Fibroblast of pulmonary artery (primary cell): ENCODE measurements at regions not wholly inside any gene's neighbourhood (a gene's known extent, or its start where the extent isn't known, plus 50 kb on each side); places are given as distances from the start of the nearest gene placed in this dataset.

Experiments
- DNase-seq: peaks from one replicate; pipeline ENCODE4 v3.0.0-alpha.2; 2010; ENCODE audit warnings: low read depth
- H3K4me3 ChIP-seq: replicated peaks from 2 replicates; pipeline ENCODE4 v1.5.1; 2011; ENCODE audit warnings: low read depth, mild to moderate bottlenecking, control low read depth, low read length, moderate library complexity
- TF ChIP-seq, protein P1 (sequence below): IDR thresholded peaks from 2 replicates; pipeline ENCODE4 v1.5.1; 2011; ENCODE audit warnings: mild to moderate bottlenecking, control low read depth, low read length, inconsistent platforms; ENCODE audit errors: missing control alignments

DNA sequence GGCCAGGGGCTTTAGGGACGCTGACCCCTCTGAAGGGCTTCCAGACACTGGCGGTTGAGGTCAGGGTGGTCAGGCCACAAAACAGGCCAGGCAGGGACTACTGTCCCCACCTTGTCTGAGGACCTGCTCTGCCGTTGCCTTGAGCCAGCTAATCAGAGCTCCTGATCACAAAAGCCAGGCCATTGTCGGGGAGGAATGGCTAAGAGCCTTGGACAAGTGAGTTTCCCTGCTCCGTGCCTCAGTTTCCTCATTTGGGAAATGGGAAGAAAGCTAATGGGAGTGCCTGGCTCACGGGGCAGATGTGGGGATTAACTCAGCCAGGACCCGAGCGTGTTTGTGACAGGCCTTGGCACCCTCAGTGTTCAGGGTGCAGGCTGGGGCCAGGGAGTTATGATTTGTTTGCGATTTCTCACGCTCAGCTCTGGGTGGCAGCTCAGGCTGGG, 246.5 kb upstream of the CIBAR2 start:
- no peak for DNase-seq
- H3K4me3 ChIP-seq, result no peak overlapping the region
- TF ChIP-seq, protein P1, sequence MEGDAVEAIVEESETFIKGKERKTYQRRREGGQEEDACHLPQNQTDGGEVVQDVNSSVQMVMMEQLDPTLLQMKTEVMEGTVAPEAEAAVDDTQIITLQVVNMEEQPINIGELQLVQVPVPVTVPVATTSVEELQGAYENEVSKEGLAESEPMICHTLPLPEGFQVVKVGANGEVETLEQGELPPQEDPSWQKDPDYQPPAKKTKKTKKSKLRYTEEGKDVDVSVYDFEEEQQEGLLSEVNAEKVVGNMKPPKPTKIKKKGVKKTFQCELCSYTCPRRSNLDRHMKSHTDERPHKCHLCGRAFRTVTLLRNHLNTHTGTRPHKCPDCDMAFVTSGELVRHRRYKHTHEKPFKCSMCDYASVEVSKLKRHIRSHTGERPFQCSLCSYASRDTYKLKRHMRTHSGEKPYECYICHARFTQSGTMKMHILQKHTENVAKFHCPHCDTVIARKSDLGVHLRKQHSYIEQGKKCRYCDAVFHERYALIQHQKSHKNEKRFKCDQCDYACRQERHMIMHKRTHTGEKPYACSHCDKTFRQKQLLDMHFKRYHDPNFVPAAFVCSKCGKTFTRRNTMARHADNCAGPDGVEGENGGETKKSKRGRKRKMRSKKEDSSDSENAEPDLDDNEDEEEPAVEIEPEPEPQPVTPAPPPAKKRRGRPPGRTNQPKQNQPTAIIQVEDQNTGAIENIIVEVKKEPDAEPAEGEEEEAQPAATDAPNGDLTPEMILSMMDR, result no peak

DNA sequence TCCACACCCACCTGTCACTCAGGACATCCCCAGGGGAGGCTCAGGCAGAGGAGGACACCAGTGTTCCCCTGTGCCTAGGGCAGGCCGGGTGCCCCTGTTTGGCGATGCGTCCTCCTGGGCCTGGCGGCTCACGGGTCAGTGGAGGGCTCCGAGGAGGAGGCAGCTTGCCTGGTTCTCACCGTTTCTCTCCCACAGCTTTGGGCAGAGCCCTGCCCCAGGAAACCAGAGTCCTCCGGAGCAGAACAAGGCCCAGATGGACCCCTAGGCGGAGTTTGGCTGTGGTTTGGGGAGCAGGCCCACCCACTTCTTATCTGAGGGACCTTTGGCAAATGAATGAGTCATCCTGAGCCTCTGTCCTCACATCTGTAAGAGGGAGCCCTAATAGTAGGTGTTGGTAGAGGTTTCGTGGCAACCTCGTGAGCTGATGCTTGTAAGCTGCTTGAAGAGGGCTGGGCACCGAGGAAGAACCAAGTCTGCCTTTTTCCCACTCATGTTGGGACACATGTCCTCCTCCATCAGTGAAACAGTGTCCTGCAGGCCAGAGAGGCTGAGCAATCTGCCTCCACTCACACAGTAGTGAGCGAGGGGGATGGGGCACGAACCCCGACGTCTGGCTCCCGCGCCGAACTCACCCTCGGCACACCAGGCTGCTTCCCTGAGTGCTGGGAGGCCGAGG, 247.0 kb upstream of the CIBAR2 start:
- no peak overlapping the region for H3K4me3 ChIP-seq
- TF ChIP-seq, protein P1, result no peak
- DNase-seq, result no peak

DNA sequence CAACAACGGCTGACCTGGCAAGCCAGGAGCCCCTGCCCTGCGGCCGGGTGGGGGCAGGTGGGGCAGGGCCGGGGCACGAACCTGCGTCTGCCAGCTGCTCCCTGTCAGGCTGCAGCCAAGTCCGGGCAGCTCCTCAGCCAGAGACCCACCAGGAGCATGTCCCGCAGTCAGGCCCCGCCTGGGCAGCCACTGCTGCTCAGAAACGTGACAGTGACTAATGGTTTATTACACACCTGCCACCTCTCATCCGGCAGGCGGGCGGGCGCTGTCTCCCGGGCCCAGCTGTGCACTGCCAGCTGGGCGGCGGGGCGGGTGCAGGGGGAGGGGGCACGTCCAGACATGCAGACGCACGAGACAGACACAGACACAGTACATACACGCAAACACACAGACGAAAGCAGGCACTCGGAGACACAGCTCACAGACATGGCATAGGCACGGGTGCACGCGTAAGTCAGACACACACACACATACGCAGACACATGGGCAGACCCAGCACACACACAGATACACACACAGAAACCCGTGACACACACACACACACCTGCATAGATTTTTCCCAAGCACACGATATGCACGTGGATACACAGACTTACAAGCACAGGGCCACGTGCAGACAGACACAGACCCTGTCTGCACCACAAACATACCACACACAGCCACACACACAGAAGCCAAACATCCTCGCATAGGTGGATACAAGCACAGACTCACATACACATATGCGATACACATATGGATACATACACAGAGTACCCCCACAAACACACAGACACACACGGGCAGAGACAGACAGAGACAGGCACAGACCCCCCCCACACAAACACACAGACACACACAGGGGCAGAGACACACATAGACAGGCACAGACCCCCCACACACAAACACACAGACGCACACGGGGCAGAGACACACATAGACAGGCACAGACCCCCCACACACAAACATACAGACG, 248.3 kb upstream of the CIBAR2 start:
- H3K4me3 ChIP-seq, result no peak overlapping the region
- TF ChIP-seq, protein P1, result no peak
- DNase-seq, result no peak

DNA sequence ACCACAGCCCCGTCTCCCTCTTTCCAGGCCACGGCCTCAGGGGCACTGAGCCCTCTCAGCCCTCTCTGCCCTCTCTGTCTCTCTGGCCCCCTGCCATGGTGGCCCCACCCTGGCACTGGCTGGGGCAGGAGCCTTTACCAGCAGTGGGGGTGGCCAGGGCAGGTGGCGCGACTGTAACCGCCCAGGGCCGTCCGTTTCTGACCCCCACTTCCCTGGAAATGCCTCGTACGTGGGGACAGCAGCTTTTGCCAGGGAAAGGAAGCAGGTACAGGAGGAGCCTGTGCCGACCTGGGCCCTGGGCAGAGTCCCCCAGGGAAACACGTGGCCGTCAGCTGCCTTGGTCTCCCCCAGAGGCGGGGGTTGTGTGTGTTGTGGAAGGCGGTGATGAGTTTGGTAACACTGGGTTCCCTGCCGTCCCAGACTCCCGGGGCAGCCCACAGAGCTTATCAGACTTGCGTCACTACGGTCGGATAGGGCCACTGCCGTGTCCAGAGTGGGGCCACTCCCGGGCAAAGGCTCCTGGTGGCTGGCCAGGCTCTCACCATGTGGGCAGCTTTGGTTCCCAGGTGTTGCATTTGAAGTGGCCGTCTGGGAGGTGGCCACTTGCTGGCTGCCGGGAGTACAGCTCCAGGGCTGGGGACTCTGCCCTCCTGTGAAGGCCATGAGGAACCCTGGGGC, 249.3 kb upstream of the CIBAR2 start:
- TF ChIP-seq, protein P1, result no peak
- H3K4me3 ChIP-seq, result no peak overlapping the region
- no peak for DNase-seq

DNA sequence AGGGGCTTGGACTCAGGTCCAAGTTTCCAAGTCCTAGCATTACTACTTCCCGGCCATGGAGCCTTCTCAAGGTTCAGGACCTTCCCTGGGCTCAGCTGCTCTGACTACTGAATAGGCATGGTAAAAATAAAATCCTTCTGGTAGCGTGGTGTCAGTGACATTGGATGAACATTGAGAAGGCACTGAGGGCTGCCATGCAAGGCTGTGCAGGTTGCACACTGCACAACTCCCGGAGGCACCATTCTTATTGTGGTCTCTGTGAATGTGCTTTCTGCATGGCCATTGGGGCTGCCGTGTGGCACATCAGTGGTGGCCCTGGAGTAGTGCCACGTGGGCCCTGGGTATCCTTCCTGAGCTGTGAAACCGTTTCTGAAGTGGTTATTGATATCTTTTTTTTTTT, 250.2 kb upstream of the CIBAR2 start:
- DNase-seq, result no peak
- H3K4me3 ChIP-seq, result no peak overlapping the region
- TF ChIP-seq, protein P1, result no peak

DNA sequence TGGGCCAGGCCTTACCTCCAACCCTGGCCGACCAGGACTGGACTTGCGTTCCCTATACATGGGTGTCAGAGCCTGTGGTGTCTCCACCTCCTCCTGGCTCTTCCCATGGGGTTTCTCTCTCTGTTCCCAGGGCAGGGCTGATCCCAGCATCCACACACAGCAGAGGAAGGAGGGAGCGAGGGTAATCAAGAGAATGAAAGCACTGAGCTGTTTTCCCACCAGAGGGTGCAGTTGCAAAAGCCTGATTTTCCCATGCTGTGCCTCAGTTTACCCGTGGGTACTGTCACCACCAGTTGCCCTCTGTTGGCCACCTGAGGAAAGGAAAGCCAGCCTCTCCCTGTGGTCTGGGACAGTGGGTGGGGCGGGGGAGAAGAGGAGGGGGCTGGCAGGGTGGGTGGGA, 249.7 kb upstream of the GSE1 start:
- TF ChIP-seq, protein P1, result no peak

More for the DNA sequence above, 249.7 kb upstream of the GSE1 start:
- H3K4me3 ChIP-seq, result no peak overlapping the region
- DNase-seq, result no peak
